HT-29 (cell line): ENCODE measurements at regions not wholly inside any gene's neighbourhood (a gene's known extent, or its start where the extent isn't known, plus 50 kb on each side); places are given as distances from the start of the nearest gene placed in this dataset.

Source experiments
- DNase-seq: peaks from one replicate; pipeline ENCODE4 v3.0.0-alpha.2; 2015; ENCODE audit warnings: low spot score

- no peak for DNase-seq
These were observed 349.6 kb downstream of the LMO4 start for GRCh38 chr1:87678266-87678665.

- DNase-seq = no peak
These were observed 353.9 kb downstream of the LMO4 start for GRCh38 chr1:87682565-87682964.

- DNase-seq = no peak
These were observed 354.7 kb downstream of the LMO4 start for GRCh38 chr1:87683196-87683956.

- DNase-seq = no peak
These were observed 355.5 kb downstream of the LMO4 start for GRCh38 chr1:87684194-87684593.

GRCh38 chr1:87684713-87685205, 356.1 kb downstream of the LMO4 start:
- DNase-seq = no peak

GRCh38 chr1:87685311-87686135, 356.8 kb downstream of the LMO4 start:
- DNase-seq = no peak

- no peak for DNase-seq
These were observed 357.4 kb downstream of the LMO4 start for GRCh38 chr1:87686136-87686495.

- no peak for DNase-seq
These were observed 358.0 kb downstream of the LMO4 start for GRCh38 chr1:87686671-87687070.

- DNase-seq = no peak
These were observed 359.5 kb downstream of the LMO4 start for GRCh38 chr1:87688136-87688535.

- no peak for DNase-seq
These were observed 360.8 kb downstream of the LMO4 start for GRCh38 chr1:87689487-87689886.

- DNase-seq = no peak
These were observed 367.8 kb downstream of the LMO4 start for GRCh38 chr1:87696483-87696882.

GRCh38 chr1:87702455-87702854, 373.8 kb downstream of the LMO4 start:
- no peak for DNase-seq

- DNase-seq = no peak
These were observed 376.6 kb downstream of the LMO4 start for GRCh38 chr1:87705233-87705632.

GRCh38 chr1:87706203-87706602, 377.5 kb downstream of the LMO4 start:
- no peak for DNase-seq

GRCh38 chr1:87706779-87707228, 378.1 kb downstream of the LMO4 start:
- no peak for DNase-seq

GRCh38 chr1:87707411-87707810, 378.7 kb downstream of the LMO4 start:
- no peak for DNase-seq

- peak; percentile 18 for DNase-seq
These were observed 383.8 kb downstream of the LMO4 start for GRCh38 chr1:87712261-87713010.

- no peak for DNase-seq
These were observed 385.6 kb downstream of the LMO4 start for GRCh38 chr1:87714278-87714677.

GRCh38 chr1:87715052-87715451, 386.4 kb downstream of the LMO4 start:
- no peak for DNase-seq

- DNase-seq = no peak
These were observed 386.8 kb downstream of the LMO4 start for GRCh38 chr1:87715471-87715870.

GRCh38 chr1:87717157-87717670, 388.5 kb downstream of the LMO4 start:
- peak; percentile 20 for DNase-seq
